K562 (cell line): ENCODE measurements at regions not wholly inside any gene's neighbourhood (a gene's known extent, or its start where the extent isn't known, plus 50 kb on each side); places are given as distances from the start of the nearest gene placed in this dataset.
"Not testable (repeated sequence)": the region's sequence is repeated elsewhere in the genome, so short reads cannot be mapped to it uniquely, and the experiment has no call there.

Experiments
- ATAC-seq: fragments of 200-7000 bp; cut with Tn5 transposase; 3 replicates; pipeline ENCODE4 v1.9.1; 2020; ENCODE audit warnings: moderate library complexity
- BruUV-seq: library from RNA; stranded (reverse); fragments of 400-500 nt; replicated peaks from 2 replicates; lab custom pipeline; 2021; lab: Mats Ljungman, UMichigan
- CTCF ChIA-PET: fragments of 300-600 bp; formaldehyde crosslinking; extraction: SDS; loops from one replicate; lab custom pipeline; 2021; ENCODE audit warnings: low intra/inter-chr PET ratio; lab: Yijun Ruan, JAX
- POLR2A ChIA-PET: fragments of 300-600, 350-650 bp; sonication (Branson Sonifier 250); formaldehyde crosslinking; extraction: SDS; loops from one replicate; lab custom pipeline; 2021; ENCODE audit warnings: antibody characterized with exemption, inconsistent platforms; lab: Yijun Ruan, JAX
- DNase-seq, 4 experiments: peaks; one replicate each; pipeline versions ENCODE4 v3.0.0 to v3.0.0-alpha.2; 2011 to 2018; ENCODE audit warnings: low spot score in 3 of 4, mixed read lengths in 3 of 4; ENCODE audit errors: extremely low read depth in 1 of 4
- FAIRE-seq: peaks from 2 replicates; lab custom pipeline; 2011; peaks lifted over from hg19 to GRCh38; lab: Jason Lieb, UNC
- H2AFZ ChIP-seq: 2 replicates; pipeline ENCODE4 v1.6.0; 2011; ENCODE audit warnings: low read depth, low read length, control low read depth, inconsistent platforms
- H3K27ac ChIP-seq: fragments of 200-600 bp; 3 replicates; pipeline ENCODE4 v1.8.0; 2011; ENCODE audit warnings: low read depth, mild to moderate bottlenecking, control low read depth, inconsistent platforms, low read length, moderate library complexity, mixed read lengths; ENCODE audit errors: extremely low read depth
- H3K27me3 ChIP-seq, 2 experiments: fragments of 300-600 bp in 1 of 2; 2 replicates in 1 of 2; 3 replicates in 1 of 2; pipeline versions ENCODE4 v1.6.0 to v1.8.0; 2011; ENCODE audit warnings: inconsistent platforms in 2 of 2, low read length in 2 of 2, mild to moderate bottlenecking in 1 of 2, mixed read lengths in 1 of 2, moderate library complexity in 1 of 2; ENCODE audit not compliant: control insufficient read depth in 2 of 2, insufficient read depth in 2 of 2
- H3K36me3 ChIP-seq: fragments of 300-600 bp; 3 replicates; pipeline ENCODE4 v1.8.0; 2011; ENCODE audit warnings: mild to moderate bottlenecking, low read length, inconsistent platforms; ENCODE audit not compliant: control insufficient read depth, insufficient read depth
- H3K4me1 ChIP-seq, 2 experiments: fragments of 200-600 bp in 1 of 2; replicated peaks in 1 of 2; 2 replicates in 1 of 2; 3 replicates in 1 of 2; pipeline versions ENCODE4 v1.5.1 to v1.8.0; 2011; ENCODE audit warnings: inconsistent platforms in 2 of 2, low read length in 2 of 2, mild to moderate bottlenecking in 1 of 2, mixed read lengths in 1 of 2, moderate library complexity in 1 of 2; ENCODE audit not compliant: control insufficient read depth in 2 of 2, insufficient read depth in 2 of 2
- H3K4me2 ChIP-seq: 2 replicates; pipeline ENCODE4 v1.6.1; 2011; ENCODE audit warnings: low read length, control low read depth, inconsistent platforms, mixed read lengths; ENCODE audit not compliant: insufficient read depth
- H3K4me3 ChIP-seq: fragments of 200-600 bp; sonication (generic), shearing (Covaris generic); 2 replicates; pipeline ENCODE4 v1.5.1; 2016; ENCODE audit warnings: control low read depth, inconsistent platforms
- H3K79me2 ChIP-seq: fragments of 200-600 bp; 3 replicates; pipeline ENCODE4 v1.8.0; 2011; ENCODE audit warnings: low read length, inconsistent platforms; ENCODE audit not compliant: control insufficient read depth, insufficient read depth
- H3K9ac ChIP-seq, 2 experiments: 2 replicates each; pipeline versions ENCODE4 v1.6.0 to v1.6.1; 2011; ENCODE audit warnings: low read depth in 2 of 2, low read length in 2 of 2, control low read depth in 1 of 2, inconsistent platforms in 1 of 2, mild to moderate bottlenecking in 1 of 2, mixed read lengths in 1 of 2; ENCODE audit not compliant: insufficient read depth in 1 of 2
- H3K9me1 ChIP-seq: one replicate; pipeline ENCODE4 v1.6.0; 2011; ENCODE audit warnings: inconsistent platforms, mild to moderate bottlenecking, low read length, moderate library complexity; ENCODE audit not compliant: control insufficient read depth, insufficient read depth
- H3K9me3 ChIP-seq: replicated peaks from 2 replicates; pipeline ENCODE4 v1.5.1; 2011; ENCODE audit warnings: low read depth, low read length, inconsistent platforms; ENCODE audit not compliant: control insufficient read depth, insufficient read depth
- H4K20me1 ChIP-seq: replicated peaks from 2 replicates; pipeline ENCODE4 v1.6.1; 2011; ENCODE audit warnings: low read length, inconsistent platforms, mixed read lengths; ENCODE audit not compliant: control insufficient read depth, insufficient read depth
- ATF7 ChIP-seq: fragments of 450-650 bp; IDR thresholded peaks from 2 replicates; pipeline ENCODE4 v1.7.1; 2014; ENCODE audit warnings: mild to moderate bottlenecking, moderate library complexity
- BCOR ChIP-seq: fragments of 450-650 bp; IDR thresholded peaks from 2 replicates; pipeline ENCODE4 v1.6.1; 2016
- CBFA2T3 ChIP-seq: fragments of 450-650 bp; IDR thresholded peaks from 2 replicates; pipeline ENCODE4 v1.6.1; 2017
- CREM ChIP-seq: IDR thresholded peaks from 2 replicates; pipeline ENCODE4 v1.6.1; 2014; ENCODE audit warnings: antibody characterized with exemption, low read depth
- CTBP1 ChIP-seq: fragments of 450-650 bp; IDR thresholded peaks from 2 replicates; pipeline ENCODE4 v1.6.1; 2016; ENCODE audit warnings: borderline replicate concordance
- DPF2 ChIP-seq: fragments of 450-650 bp; IDR thresholded peaks from 2 replicates; pipeline ENCODE4 v1.6.1; 2016
- ERF ChIP-seq: fragments of 450-650 bp; formaldehyde crosslinking; IDR thresholded peaks from 2 replicates; pipeline ENCODE4 v1.4.0; 2020; ENCODE audit warnings: mild to moderate bottlenecking, mixed read lengths
- FOXM1 ChIP-seq, 2 experiments: fragments of 450-650 bp in 1 of 2; sonication (generic) in 1 of 2; formaldehyde crosslinking in 1 of 2; IDR thresholded peaks; 2 replicates each; pipeline versions ENCODE4 v1.6.1 to v1.9.0; 2017 to 2022; ENCODE audit warnings: low read depth in 2 of 2, mild to moderate bottlenecking in 2 of 2, missing genetic modification reagents in 1 of 2, moderate library complexity in 1 of 2
- HDAC1 ChIP-seq, 2 experiments: fragments of 450-650 bp; IDR thresholded peaks; 2 replicates each; pipeline ENCODE4 v1.6.1; 2016 to 2017; ENCODE audit warnings: inconsistent platforms in 1 of 2, mild to moderate bottlenecking in 1 of 2, moderate library complexity in 1 of 2
- HES1 ChIP-seq: fragments of 450-650 bp; IDR thresholded peaks from 2 replicates; pipeline ENCODE4 v1.6.1; 2016; ENCODE audit warnings: low read depth, mild to moderate bottlenecking, moderate library complexity
- MAX ChIP-seq: sonication (generic); formaldehyde crosslinking; IDR thresholded peaks from 2 replicates; pipeline ENCODE4 v1.9.0; 2022; ENCODE audit warnings: mild to moderate bottlenecking, missing genetic modification reagents
- MTA2 ChIP-seq: fragments of 450-650 bp; IDR thresholded peaks from 2 replicates; pipeline ENCODE4 v1.6.1; 2016; ENCODE audit warnings: low read depth
- NCOA1 ChIP-seq: fragments of 450-650 bp; IDR thresholded peaks from 2 replicates; pipeline ENCODE4 v1.6.1; 2016; ENCODE audit warnings: low read depth
- NCOR1 ChIP-seq: fragments of 450-650 bp; IDR thresholded peaks from 2 replicates; pipeline ENCODE4 v1.6.1; 2016; ENCODE audit warnings: mild to moderate bottlenecking, moderate library complexity
- PML ChIP-seq: IDR thresholded peaks from 2 replicates; pipeline ENCODE4 v1.6.1; 2012; ENCODE audit warnings: low read length, inconsistent platforms
- RNF2 ChIP-seq: sonication (generic); IDR thresholded peaks from 2 replicates; pipeline ENCODE4 v1.6.1; 2016
- SMAD4 ChIP-seq: fragments of 250-450 bp; sonication (Bioruptor Pico); conservative IDR thresholded peaks from 2 replicates; pipeline ENCODE4 v1.8.0; 2021; ENCODE audit warnings: inconsistent platforms, mild to moderate bottlenecking, moderate library complexity
- SMARCA4 ChIP-seq: fragments of 450-650 bp; IDR thresholded peaks from 2 replicates; pipeline ENCODE4 v1.6.1; 2016
- SPI1 ChIP-seq: IDR thresholded peaks from 2 replicates; pipeline ENCODE4 v1.6.1; 2011; ENCODE audit warnings: low read depth, low read length, control low read depth, borderline replicate concordance
- STAT5A ChIP-seq: IDR thresholded peaks from 2 replicates; pipeline ENCODE4 v1.6.1; 2012; ENCODE audit warnings: low read length, inconsistent platforms, borderline replicate concordance
- TAL1 ChIP-seq: fragments of 450-650 bp; IDR thresholded peaks from 2 replicates; pipeline ENCODE4 v1.6.1; 2016; ENCODE audit warnings: mild to moderate bottlenecking
- ZBTB17 ChIP-seq: fragments of 450-650 bp; formaldehyde crosslinking; IDR thresholded peaks from 2 replicates; pipeline ENCODE4 v1.4.0; 2020; ENCODE audit warnings: mild to moderate bottlenecking
- ZBTB2 ChIP-seq: fragments of 450-650 bp; IDR thresholded peaks from 2 replicates; pipeline ENCODE4 v1.6.1; 2016; ENCODE audit warnings: antibody characterized with exemption
- ZNF311 ChIP-seq: fragments of 250-450 bp; sonication (Bioruptor Pico); IDR thresholded peaks from 2 replicates; pipeline ENCODE4 v1.4.0; 2020; ENCODE audit warnings: mild to moderate bottlenecking, moderate library complexity
- ZNF583 ChIP-seq: fragments of 250-450 bp; sonication (Bioruptor Pico); IDR thresholded peaks from 2 replicates; pipeline ENCODE4 v1.4.0; 2020
- ZSCAN29 ChIP-seq: fragments of 450-650 bp; IDR thresholded peaks from 2 replicates; pipeline ENCODE4 v1.6.1; 2017
- WGBS: fragments of 100-300 bp; shearing (Covaris generic); methylation state at CpG from one replicate; pipeline ENCODE4 v1.1.6; 2016; ENCODE audit warnings: low coverage, mixed read lengths; ENCODE audit not compliant: insufficient coverage; ENCODE audit errors: missing lambda C conversion rate; 5-methylcytosine and 5-hydroxymethylcytosine counted together
- in situ Hi-C: fragments of 300-500 bp; cut with MboI; formaldehyde crosslinking; loops from 4 replicates; pipeline ENCODE4 v1.15.0; 2018; ENCODE audit warnings: inconsistent platforms, mixed read lengths
- intact Hi-C: fragments of 100-400 bp; cut with micrococcal nuclease; formaldehyde crosslinking; loops from 2 replicates; pipeline ENCODE4 v1.14.2; 2022

- 0% methylated on average over 3 of the region's 3 CpGs for WGBS
- H3K9me3 ChIP-seq; H3K9ac ChIP-seq; H3K4me1 ChIP-seq; in situ Hi-C loops; H4K20me1 ChIP-seq; H3K27me3 ChIP-seq; BruUV-seq; H3K4me2 ChIP-seq; H3K79me2 ChIP-seq; intact Hi-C loops; H3K9me1 ChIP-seq; CTCF ChIA-PET; FAIRE-seq; H3K27ac ChIP-seq; POLR2A ChIA-PET; H2AFZ ChIP-seq; H3K36me3 ChIP-seq; H3K4me3 ChIP-seq; ATAC-seq; TF ChIP-seq FOXM1 (CRISPR knock-in tag; IDR thresholded peaks at IDR 0.05; ENCODE audit: low read depth): not testable (repeated sequence)
- peak in 1 of 4 experiments; percentile 87 for DNase-seq
- TF ChIP-seq ZNF583 (CRISPR knock-in tag) (peak; percentile 27; the same call in 1 of the 2 replicates), HES1 (0 out of 2 replicates have a peak, but pooled peaks have one; percentile 24), RNF2 (0 out of 2 replicates have a peak, but pooled peaks have one; percentile 54), NCOA1 (peak; percentile 85; the same call in 1 of the 2 replicates), ZBTB17 (CRISPR knock-in tag) (peak; percentile 72; the same call in 1 of the 2 replicates), ERF (0 out of 2 replicates have a peak, but pooled peaks have one; percentile 27), ZBTB2 (peak; percentile 65; the same call in 1 of the 2 replicates), BCOR (peak; percentile 75; the same call in 1 of the 2 replicates), STAT5A (peak; percentile 51; the same call in 1 of the 2 replicates), CBFA2T3 (peak; percentile 98), NCOR1 (peak; percentile 94), PML (0 out of 2 replicates have a peak, but pooled peaks have one; percentile 27), ZSCAN29 (peak; percentile 86; the same call in 1 of the 2 replicates), MAX (peak; percentile 46; the same call in 1 of the 2 replicates), ATF7 (peak; percentile 31; the same call in 1 of the 2 replicates), FOXM1 (IDR thresholded peaks at IDR 0.05; ENCODE audit: low read depth) (peak; percentile 86), HDAC1 (IDR thresholded peaks at IDR 0.05) (peak in 1 of 2 experiments; percentile 77; a peak in 2 of 4 replicates), MTA2 (peak; percentile 94), TAL1 (peak; percentile 94), SMARCA4 (peak; percentile 87), DPF2 (peak; percentile 88), CREM (peak; percentile 38; the same call in 1 of the 2 replicates), SMAD4 (CRISPR knock-in tag) (peak; percentile 97), ZNF311 (CRISPR knock-in tag) (peak; percentile 81), SPI1 (peak; percentile 29; the same call in 1 of the 2 replicates), CTBP1 (peak; percentile 94)
Measured at GRCh38 chr9:64479095-64479494, 805.9 kb downstream of the FOXD4L5 start.
